Testis (tissue), 2 donors: ENCODE measurements at regions not wholly inside any gene's neighbourhood (a gene's known extent, or its start where the extent isn't known, plus 50 kb on each side); places are given as distances from the start of the nearest gene placed in this dataset.

Experiments
- POLR2A ChIP-seq: fragments of 450-650 bp; IDR thresholded peaks from one replicate; pipeline ENCODE4 v1.6.1; 2017; ENCODE audit warnings: antibody characterized with exemption, mild to moderate bottlenecking, moderate library complexity
- TF ChIP-seq, protein P1 (sequence below), 3 experiments: fragments of 450-650 bp in 2 of 3; fragments of 200-600 bp in 1 of 3; sonication (generic) in 1 of 3; IDR thresholded peaks; one replicate each; pipeline ENCODE4 v1.5.1; 2016 to 2019; ENCODE audit warnings: antibody characterized with exemption in 3 of 3, mild to moderate bottlenecking in 2 of 3, moderate library complexity in 1 of 3

DNA sequence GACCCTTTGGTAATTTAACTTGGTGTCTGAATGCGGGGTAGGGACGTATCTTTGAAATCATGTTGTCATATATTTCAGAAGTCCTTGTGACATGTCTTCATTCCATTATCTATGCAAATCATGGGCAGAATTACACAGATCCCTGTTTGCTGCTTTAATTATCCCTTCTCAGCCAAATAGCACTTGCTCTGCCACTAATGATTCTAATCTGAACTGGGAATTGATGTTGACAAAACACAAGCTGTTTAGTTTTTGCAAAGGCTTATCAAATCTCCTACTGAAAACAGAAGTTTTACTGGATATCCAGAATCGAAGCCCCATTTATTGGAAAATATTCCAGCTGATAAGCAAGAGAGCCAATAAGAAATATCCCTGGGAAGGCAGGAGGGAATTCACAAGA, 205.9 kb upstream of the COX10 start:
- TF ChIP-seq, protein P1, sequence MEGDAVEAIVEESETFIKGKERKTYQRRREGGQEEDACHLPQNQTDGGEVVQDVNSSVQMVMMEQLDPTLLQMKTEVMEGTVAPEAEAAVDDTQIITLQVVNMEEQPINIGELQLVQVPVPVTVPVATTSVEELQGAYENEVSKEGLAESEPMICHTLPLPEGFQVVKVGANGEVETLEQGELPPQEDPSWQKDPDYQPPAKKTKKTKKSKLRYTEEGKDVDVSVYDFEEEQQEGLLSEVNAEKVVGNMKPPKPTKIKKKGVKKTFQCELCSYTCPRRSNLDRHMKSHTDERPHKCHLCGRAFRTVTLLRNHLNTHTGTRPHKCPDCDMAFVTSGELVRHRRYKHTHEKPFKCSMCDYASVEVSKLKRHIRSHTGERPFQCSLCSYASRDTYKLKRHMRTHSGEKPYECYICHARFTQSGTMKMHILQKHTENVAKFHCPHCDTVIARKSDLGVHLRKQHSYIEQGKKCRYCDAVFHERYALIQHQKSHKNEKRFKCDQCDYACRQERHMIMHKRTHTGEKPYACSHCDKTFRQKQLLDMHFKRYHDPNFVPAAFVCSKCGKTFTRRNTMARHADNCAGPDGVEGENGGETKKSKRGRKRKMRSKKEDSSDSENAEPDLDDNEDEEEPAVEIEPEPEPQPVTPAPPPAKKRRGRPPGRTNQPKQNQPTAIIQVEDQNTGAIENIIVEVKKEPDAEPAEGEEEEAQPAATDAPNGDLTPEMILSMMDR (IDR thresholded peaks at IDR 0.05), result no peak
- TF ChIP-seq POLR2A, result no peak
